Mesothelial cell of epicardium (in vitro differentiated cells): ENCODE measurements at regions not wholly inside any gene's neighbourhood (a gene's known extent, or its start where the extent isn't known, plus 50 kb on each side); places are given as distances from the start of the nearest gene placed in this dataset.

Experiments
- DNase-seq, 2 experiments: peaks; one replicate each; pipeline ENCODE4 v3.0.0; 2021; ENCODE audit warnings: low spot score in 2 of 2; ENCODE audit not compliant: unreplicated experiment in 2 of 2
- H3K27ac Mint-ChIP-seq: 2 replicates; pipeline ENCODE4 v1.8.0; 2021; ENCODE audit warnings: mixed read lengths
- H3K27me3 Mint-ChIP-seq: 2 replicates; pipeline ENCODE4 v1.8.0; 2021; ENCODE audit warnings: low read depth, mixed read lengths
- H3K36me3 Mint-ChIP-seq: 2 replicates; pipeline ENCODE4 v1.8.0; 2021; ENCODE audit warnings: mixed read lengths
- H3K4me1 Mint-ChIP-seq: 2 replicates; pipeline ENCODE4 v1.8.0; 2021; ENCODE audit warnings: mixed read lengths
- H3K4me3 Mint-ChIP-seq: 2 replicates; pipeline ENCODE4 v1.8.0; 2021; ENCODE audit warnings: mild to moderate bottlenecking, moderate library complexity, mixed read lengths
- H3K9me3 Mint-ChIP-seq: 2 replicates; pipeline ENCODE4 v1.8.0; 2021; ENCODE audit warnings: mixed read lengths
- TF ChIP-seq, protein P1 (sequence below): fragments of 200-600 bp; sonication (generic); IDR thresholded peaks from one replicate; pipeline ENCODE4 v1.5.0; 2021; ENCODE audit warnings: antibody characterized with exemption; ENCODE audit not compliant: unreplicated experiment

GRCh38 chr3:147049821-147050220 lies 356.5 kb downstream of the ZIC4 start:
- TF ChIP-seq, protein P1, sequence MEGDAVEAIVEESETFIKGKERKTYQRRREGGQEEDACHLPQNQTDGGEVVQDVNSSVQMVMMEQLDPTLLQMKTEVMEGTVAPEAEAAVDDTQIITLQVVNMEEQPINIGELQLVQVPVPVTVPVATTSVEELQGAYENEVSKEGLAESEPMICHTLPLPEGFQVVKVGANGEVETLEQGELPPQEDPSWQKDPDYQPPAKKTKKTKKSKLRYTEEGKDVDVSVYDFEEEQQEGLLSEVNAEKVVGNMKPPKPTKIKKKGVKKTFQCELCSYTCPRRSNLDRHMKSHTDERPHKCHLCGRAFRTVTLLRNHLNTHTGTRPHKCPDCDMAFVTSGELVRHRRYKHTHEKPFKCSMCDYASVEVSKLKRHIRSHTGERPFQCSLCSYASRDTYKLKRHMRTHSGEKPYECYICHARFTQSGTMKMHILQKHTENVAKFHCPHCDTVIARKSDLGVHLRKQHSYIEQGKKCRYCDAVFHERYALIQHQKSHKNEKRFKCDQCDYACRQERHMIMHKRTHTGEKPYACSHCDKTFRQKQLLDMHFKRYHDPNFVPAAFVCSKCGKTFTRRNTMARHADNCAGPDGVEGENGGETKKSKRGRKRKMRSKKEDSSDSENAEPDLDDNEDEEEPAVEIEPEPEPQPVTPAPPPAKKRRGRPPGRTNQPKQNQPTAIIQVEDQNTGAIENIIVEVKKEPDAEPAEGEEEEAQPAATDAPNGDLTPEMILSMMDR, result no peak
- Mint-ChIP-seq H3K27me3 (no peaks in the 10 kb centered on the region), H3K4me1 (no peaks in the 10 kb centered on the region), H3K4me3 (no peak overlapping the region), H3K27ac (no peak overlapping the region), H3K36me3 (no peaks in the 10 kb centered on the region), H3K9me3 (peaks cover 10% of the 10 kb centered on the region)
- DNase-seq, result no peak

- Mint-ChIP-seq H3K9me3 (peaks cover 5% of the 10 kb centered on the region), H3K4me1 (no peaks in the 10 kb centered on the region), H3K27ac (no peak overlapping the region), H3K27me3 (no peaks in the 10 kb centered on the region), H3K4me3 (no peak overlapping the region), H3K36me3 (no peaks in the 10 kb centered on the region)
- DNase-seq, result no peak
- TF ChIP-seq, protein P1, result no peak
Measured at GRCh38 chr3:147049305-147049704, 357.0 kb downstream of the ZIC4 start.

DNA sequence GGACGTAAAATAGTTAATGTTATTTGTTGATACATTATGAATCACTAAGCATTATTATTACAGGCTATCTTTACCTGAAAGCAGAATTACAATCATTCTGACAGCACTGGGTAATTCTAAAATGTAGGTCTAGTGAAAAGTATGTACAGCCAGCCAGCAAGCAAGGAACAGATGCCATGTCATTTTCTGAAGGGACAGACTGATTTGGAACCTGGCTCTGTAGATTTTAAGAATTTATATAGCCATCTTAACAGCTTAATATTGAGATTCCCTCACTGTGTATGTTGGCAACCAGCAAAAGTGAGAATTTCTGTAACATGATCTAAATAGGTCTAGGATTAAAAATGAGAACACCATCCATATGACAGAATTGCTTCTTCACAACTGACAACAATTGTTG lies 359.4 kb downstream of the ZIC4 start:
- Mint-ChIP-seq H3K4me1 (no peaks in the 10 kb centered on the region), H3K27ac (no peak overlapping the region), H3K4me3 (no peak overlapping the region), H3K36me3 (no peaks in the 10 kb centered on the region), H3K9me3 (no peaks in the 10 kb centered on the region), H3K27me3 (no peaks in the 10 kb centered on the region)
- TF ChIP-seq, protein P1, result no peak
- no peak for DNase-seq

DNA sequence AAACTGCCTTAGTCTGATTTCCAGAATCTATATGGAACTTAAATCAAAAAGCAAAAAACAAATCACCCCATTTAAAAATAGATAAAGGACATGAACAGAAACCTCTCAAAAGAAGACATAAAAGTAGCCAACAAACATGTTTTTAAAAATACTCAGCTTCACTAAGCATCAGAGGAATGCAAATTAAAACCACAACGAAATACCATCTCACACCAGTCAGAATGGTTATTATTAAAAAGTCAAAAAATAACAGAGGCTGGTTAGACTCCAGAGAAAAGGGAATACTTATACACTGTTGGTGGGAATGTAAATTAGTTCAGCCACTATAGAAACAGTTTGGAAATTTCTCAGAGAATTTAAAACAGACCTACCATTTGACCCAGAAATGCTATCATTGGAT lies 367.9 kb downstream of the ZIC4 start:
- Mint-ChIP-seq H3K4me3 (no peak overlapping the region), H3K36me3 (no peaks in the 10 kb centered on the region), H3K9me3 (peaks cover 12% of the 10 kb centered on the region), H3K27ac (no peak overlapping the region), H3K27me3 (no peaks in the 10 kb centered on the region), H3K4me1 (no peaks in the 10 kb centered on the region)
- TF ChIP-seq, protein P1, result no peak
- no peak for DNase-seq

- H3K4me1 Mint-ChIP-seq, result no peaks in the 10 kb centered on the region
- TF ChIP-seq, protein P1, result no peak
- peaks cover 12% of the 10 kb centered on the region for H3K9me3 Mint-ChIP-seq
- no peak overlapping the region for H3K4me3 Mint-ChIP-seq
- no peaks in the 10 kb centered on the region for H3K36me3 Mint-ChIP-seq
- no peak overlapping the region for H3K27ac Mint-ChIP-seq
- H3K27me3 Mint-ChIP-seq, result no peaks in the 10 kb centered on the region
- no peak for DNase-seq
Measured at GRCh38 chr3:147034359-147034758, 372.0 kb downstream of the ZIC4 start.

- no peaks in the 10 kb centered on the region for H3K4me1 Mint-ChIP-seq
- peaks cover 12% of the 10 kb centered on the region for H3K9me3 Mint-ChIP-seq
- no peak overlapping the region for H3K27ac Mint-ChIP-seq
- no peaks in the 10 kb centered on the region for H3K36me3 Mint-ChIP-seq
- TF ChIP-seq, protein P1, result no peak
- no peak for DNase-seq
- H3K27me3 Mint-ChIP-seq, result no peaks in the 10 kb centered on the region
- no peak overlapping the region for H3K4me3 Mint-ChIP-seq
Measured at GRCh38 chr3:147030274-147030673, 376.1 kb downstream of the ZIC4 start.
